ENCODE measurements at regions not wholly inside any gene's neighbourhood (a gene's known extent, or its start where the extent isn't known, plus 50 kb on each side); places are given as distances from the start of the nearest gene placed in this dataset.

- DNase-seq: no peak
- no peak overlapping the region for H3K4me3 ChIP-seq
- intact Hi-C loops (cut with DNase I): no loop called here
- no peak for FAIRE-seq
- H3K27me3 ChIP-seq: peaks cover 0 to 6% (median 0%) of the 10 kb centered on the region in 4 donors
- H3K36me3 ChIP-seq: no peaks in the 10 kb centered on the region
- H3K4me1 ChIP-seq: no peaks in the 10 kb centered on the region
- ATAC-seq: no peak
- TF ChIP-seq CTCF (IDR thresholded peaks at IDR 0.05): no peak
- H3K27ac ChIP-seq: no peak overlapping the region
- WGBS, 2 donors: 61 to 65% methylated on average over 1 of the region's 1 CpG
- H3K9me3 ChIP-seq: no peaks in the 10 kb centered on the region
Measured at GRCh38 chrX:42930951-42931350, 153.0 kb upstream of the PPP1R2C start.

GRCh38 chrX:42933187-42933586 is 155.2 kb upstream of the PPP1R2C start:
- DNase-seq (no peak), ATAC-seq (no peak), FAIRE-seq (no peak)
- no peak overlapping the region for H3K27ac ChIP-seq
- TF ChIP-seq CTCF (IDR thresholded peaks at IDR 0.05): no peak
- no peaks in the 10 kb centered on the region for H3K4me1 ChIP-seq
- peaks cover 0 to 6% (median 0%) of the 10 kb centered on the region in 4 donors for H3K27me3 ChIP-seq
- intact Hi-C loops (cut with DNase I): no loop called here
- H3K36me3 ChIP-seq: no peaks in the 10 kb centered on the region
- no peaks in the 10 kb centered on the region for H3K9me3 ChIP-seq
- 49 to 55% methylated on average over 1 of the region's 1 CpG for WGBS, 2 donors
- H3K4me3 ChIP-seq: no peak overlapping the region

DNA sequence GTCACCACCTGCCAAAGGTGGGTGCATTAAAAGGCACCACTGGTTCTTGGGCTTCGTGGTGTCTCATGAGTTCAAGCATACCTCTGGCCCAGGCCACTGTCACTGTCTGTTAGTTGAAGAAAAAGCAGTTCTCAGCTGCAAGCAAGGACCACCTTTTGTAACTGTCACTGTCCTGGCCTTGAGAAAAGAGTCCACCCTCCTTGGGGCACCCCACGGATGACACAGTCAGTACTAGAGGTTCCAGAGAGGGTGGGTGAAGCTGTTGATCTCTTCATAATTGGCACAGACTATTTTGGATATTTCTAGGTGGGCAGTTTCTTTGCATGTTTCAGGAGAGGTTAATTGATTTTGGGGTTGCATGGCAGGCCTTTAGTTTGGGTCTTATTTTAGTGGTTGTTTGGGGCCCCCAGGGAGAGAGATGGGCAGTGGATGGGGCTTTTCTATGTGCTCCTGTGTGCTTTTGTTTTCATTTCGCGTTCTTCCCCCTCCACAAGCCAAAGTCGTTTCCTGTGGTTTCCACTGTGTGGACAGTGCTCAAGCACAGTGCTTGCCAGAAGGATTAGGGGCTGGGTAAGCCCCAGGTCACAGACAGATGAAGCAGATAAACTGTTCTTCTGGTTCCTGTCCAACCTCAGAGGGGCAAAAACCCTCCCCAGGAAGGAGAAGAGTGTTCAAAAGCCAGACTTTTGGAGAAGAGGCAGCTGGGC is 156.2 kb upstream of the PPP1R2C start:
- Histone ChIP-seq H3K9me3 (no peaks in the 10 kb centered on the region), H3K36me3 (no peaks in the 10 kb centered on the region), H3K4me3 (no peak overlapping the region), H3K4me1 (no peaks in the 10 kb centered on the region), H3K27me3 (peaks cover 0 to 6% (median 0%) of the 10 kb centered on the region in 4 donors), H3K27ac (no peak overlapping the region)
- no peak for TF ChIP-seq CTCF (IDR thresholded peaks at IDR 0.05)
- ATAC-seq: no peak
- DNase-seq: no peak
- 42 to 52% methylated on average over 5 of the region's 5 CpGs for WGBS, 2 donors
- intact Hi-C loops (cut with DNase I): no loop called here
- FAIRE-seq: no peak

DNA sequence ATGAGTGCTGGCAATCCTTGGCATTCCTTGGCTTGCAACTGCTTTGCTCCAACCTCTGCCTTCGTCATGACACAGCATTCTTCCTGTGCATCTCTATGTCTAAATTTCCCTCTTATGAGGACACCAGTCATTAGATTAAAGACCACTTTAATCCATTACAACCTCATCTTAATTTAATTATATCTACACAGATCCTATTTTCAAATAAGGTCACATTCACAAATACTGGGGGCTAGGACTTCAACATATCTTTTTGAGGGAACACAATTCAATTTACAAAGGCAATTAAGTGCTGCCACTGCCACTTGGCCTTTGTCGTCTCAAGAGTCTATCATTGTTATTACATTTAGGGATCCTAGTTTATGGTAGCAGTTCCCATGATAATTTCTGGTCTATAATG is 163.7 kb upstream of the PPP1R2C start:
- no peaks in the 10 kb centered on the region for H3K36me3 ChIP-seq
- no peaks in the 10 kb centered on the region for H3K4me1 ChIP-seq
- intact Hi-C loops (cut with DNase I): no loop called here
- ATAC-seq (no peak), DNase-seq (no peak), FAIRE-seq (no peak)
- no peak for TF ChIP-seq CTCF (IDR thresholded peaks at IDR 0.05)
- H3K4me3 ChIP-seq: no peak overlapping the region
- H3K27ac ChIP-seq: no peak overlapping the region
- WGBS, 2 donors: 75 to 87% methylated on average over 2 of the region's 2 CpGs
- H3K9me3 ChIP-seq: no peaks in the 10 kb centered on the region
- H3K27me3 ChIP-seq: no peaks in the 10 kb centered on the region
